CD4-positive, alpha-beta T cell (primary cell): ENCODE measurements at regions not wholly inside any gene's neighbourhood (a gene's known extent, or its start where the extent isn't known, plus 50 kb on each side); places are given as distances from the start of the nearest gene placed in this dataset.

ENCODE experiments used
- ATAC-seq: fragments of 200-7000 bp; cut with Tn5 transposase; one replicate; pipeline ENCODE4 v1.10.0; 2022; ENCODE audit warnings: mild to moderate bottlenecking; ENCODE audit not compliant: poor library complexity
- CTCF ChIA-PET: fragments of 350-600 bp; sonication (Branson Sonifier 250); formaldehyde crosslinking; loops from one replicate; lab custom pipeline; 2021; ENCODE audit warnings: antibody characterized with exemption, inconsistent platforms; lab: Charles Lee
- POLR2A ChIA-PET: fragments of 350-600 bp; sonication (Branson Sonifier 250); formaldehyde crosslinking; loops from one replicate; lab custom pipeline; 2021; ENCODE audit warnings: antibody characterized with exemption, inconsistent platforms; lab: Charles Lee
- DNase-seq, 14 experiments: peaks; one replicate each; pipeline ENCODE4 v3.0.0-alpha.2; 2013 to 2020; ENCODE audit warnings: mixed read lengths in 2 of 14
- H3K27ac ChIP-seq, 2 donors: one replicate each; pipeline versions ENCODE4 v1.5.1 to v1.7.0; 2013; ENCODE audit warnings: low read length in 2 of 2, low read depth in 1 of 2, mild to moderate bottlenecking in 1 of 2
- H3K27me3 ChIP-seq, 2 experiments: 1 replicate in 1 of 2; 2 replicates in 1 of 2; pipeline versions ENCODE4 v1.6.1 to v1.7.0; 2013; ENCODE audit warnings: low read length in 2 of 2, control low read depth in 1 of 2, mild to moderate bottlenecking in 1 of 2, moderate library complexity in 1 of 2; ENCODE audit not compliant: insufficient read depth in 2 of 2, control insufficient read depth in 1 of 2
- H3K36me3 ChIP-seq: one replicate; pipeline ENCODE4 v1.6.1; 2013; ENCODE audit warnings: low read length, control low read depth; ENCODE audit not compliant: insufficient read depth
- H3K4me1 ChIP-seq: one replicate; pipeline ENCODE4 v1.6.1; 2013; ENCODE audit warnings: low read length, control low read depth; ENCODE audit not compliant: insufficient read depth
- H3K4me3 ChIP-seq: one replicate; pipeline ENCODE4 v1.5.1; 2013; ENCODE audit warnings: mild to moderate bottlenecking, low read length, moderate library complexity
- H3K9me3 ChIP-seq, 2 experiments: 1 replicate in 1 of 2; 2 replicates in 1 of 2; pipeline versions ENCODE4 v1.6.1 to v1.7.0; 2013; ENCODE audit warnings: low read length in 2 of 2, mild to moderate bottlenecking in 2 of 2, control low read depth in 1 of 2, moderate library complexity in 1 of 2; ENCODE audit not compliant: control insufficient read depth in 1 of 2, insufficient read depth in 1 of 2
- H3K27ac Mint-ChIP-seq: one replicate; pipeline ENCODE4 v1.8.0; 2020; ENCODE audit warnings: mixed read lengths
- H3K27me3 Mint-ChIP-seq: one replicate; pipeline ENCODE4 v1.8.0; 2021; ENCODE audit warnings: mixed read lengths
- H3K36me3 Mint-ChIP-seq: one replicate; pipeline ENCODE4 v1.8.0; 2021; ENCODE audit warnings: low read depth, mixed read lengths
- H3K4me1 Mint-ChIP-seq: one replicate; pipeline ENCODE4 v1.8.0; 2021; ENCODE audit warnings: low read depth, mixed read lengths
- H3K4me3 Mint-ChIP-seq: one replicate; pipeline ENCODE4 v1.8.0; 2020; ENCODE audit warnings: mild to moderate bottlenecking, mixed read lengths
- H3K9me3 Mint-ChIP-seq: one replicate; pipeline ENCODE4 v1.8.0; 2020; ENCODE audit warnings: mixed read lengths
- intact Hi-C, 2 experiments: fragments of 100-400 bp; cut with DNase I in 1 of 2; cut with micrococcal nuclease in 1 of 2; formaldehyde crosslinking; loops; one replicate each; pipeline versions ENCODE4 v1.15.1 to v1.9.0; 2023 to 2025; cut with DNase I, micrococcal nuclease
- TF ChIP-seq, protein P1 (sequence below): fragments of 200-600 bp; IDR thresholded peaks from one replicate; pipeline ENCODE4 v1.8.0; 2022; ENCODE audit warnings: antibody characterized with exemption, mild to moderate bottlenecking

DNA sequence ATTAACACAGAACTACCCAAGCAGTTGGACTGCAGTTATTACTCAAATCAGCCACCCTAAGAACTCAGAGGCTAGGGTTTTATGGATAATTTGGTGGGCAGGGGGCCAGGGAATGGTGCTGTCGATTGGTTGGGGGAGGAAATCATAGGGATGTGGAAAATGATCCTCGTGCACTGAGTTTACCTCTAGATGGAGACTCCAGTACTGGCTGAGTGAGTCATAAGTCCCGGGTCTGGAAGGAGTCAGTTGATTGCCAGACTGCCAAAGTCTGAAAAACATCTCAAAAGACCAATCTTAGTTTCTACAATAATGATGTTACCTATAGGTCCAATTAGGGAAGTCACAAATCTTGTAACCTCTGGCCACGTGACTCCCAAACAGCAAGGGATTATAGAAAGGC, 257.5 kb upstream of the PRMT6 start:
- H3K27ac ChIP-seq: no peak overlapping the region
- peaks cover 0 to 4% of the 10 kb centered on the region in 2 experiments for H3K9me3 ChIP-seq
- Mint-ChIP-seq H3K9me3 (peaks cover 5% of the 10 kb centered on the region), H3K36me3 (no peaks in the 10 kb centered on the region), H3K4me1 (no peaks in the 10 kb centered on the region), H3K4me3 (no peak overlapping the region), H3K27me3 (no peaks in the 10 kb centered on the region), H3K27ac (no peak overlapping the region)
- intact Hi-C loops: no loop called here
- ChIA-PET POLR2A (no interaction called here), CTCF (no interaction called here)
- DNase-seq (no peak), ATAC-seq (no peak)
- H3K4me3 ChIP-seq: no peak overlapping the region
- no peaks in the 10 kb centered on the region for H3K36me3 ChIP-seq
- H3K4me1 ChIP-seq: no peaks in the 10 kb centered on the region
- TF ChIP-seq, protein P1, sequence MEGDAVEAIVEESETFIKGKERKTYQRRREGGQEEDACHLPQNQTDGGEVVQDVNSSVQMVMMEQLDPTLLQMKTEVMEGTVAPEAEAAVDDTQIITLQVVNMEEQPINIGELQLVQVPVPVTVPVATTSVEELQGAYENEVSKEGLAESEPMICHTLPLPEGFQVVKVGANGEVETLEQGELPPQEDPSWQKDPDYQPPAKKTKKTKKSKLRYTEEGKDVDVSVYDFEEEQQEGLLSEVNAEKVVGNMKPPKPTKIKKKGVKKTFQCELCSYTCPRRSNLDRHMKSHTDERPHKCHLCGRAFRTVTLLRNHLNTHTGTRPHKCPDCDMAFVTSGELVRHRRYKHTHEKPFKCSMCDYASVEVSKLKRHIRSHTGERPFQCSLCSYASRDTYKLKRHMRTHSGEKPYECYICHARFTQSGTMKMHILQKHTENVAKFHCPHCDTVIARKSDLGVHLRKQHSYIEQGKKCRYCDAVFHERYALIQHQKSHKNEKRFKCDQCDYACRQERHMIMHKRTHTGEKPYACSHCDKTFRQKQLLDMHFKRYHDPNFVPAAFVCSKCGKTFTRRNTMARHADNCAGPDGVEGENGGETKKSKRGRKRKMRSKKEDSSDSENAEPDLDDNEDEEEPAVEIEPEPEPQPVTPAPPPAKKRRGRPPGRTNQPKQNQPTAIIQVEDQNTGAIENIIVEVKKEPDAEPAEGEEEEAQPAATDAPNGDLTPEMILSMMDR: no peak
- H3K27me3 ChIP-seq: no peaks in the 10 kb centered on the region

DNA sequence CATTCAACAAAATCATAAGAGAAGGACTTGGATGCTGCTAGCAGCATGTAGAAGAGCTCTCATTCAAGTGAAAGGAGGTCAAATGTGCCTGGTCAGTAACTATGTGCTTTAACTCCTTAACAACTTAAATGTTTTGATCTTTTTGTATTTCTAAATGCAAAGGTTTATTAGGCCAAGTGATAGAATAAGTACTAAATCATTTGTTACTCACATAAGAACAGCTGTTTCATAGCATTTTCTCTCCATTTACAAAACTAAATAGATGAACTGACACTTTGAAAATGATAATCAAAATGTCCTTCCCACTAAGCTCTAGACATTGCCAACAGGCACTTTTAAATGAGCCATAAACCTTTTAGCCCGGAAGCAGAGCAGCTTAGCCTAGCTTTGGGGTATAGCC, 254.3 kb upstream of the PRMT6 start:
- H3K4me1 ChIP-seq: no peaks in the 10 kb centered on the region
- no peaks in the 10 kb centered on the region for H3K27me3 Mint-ChIP-seq
- peaks cover 3% of the 10 kb centered on the region for H3K9me3 Mint-ChIP-seq
- H3K27me3 ChIP-seq: no peaks in the 10 kb centered on the region
- TF ChIP-seq, protein P1: no peak
- H3K36me3 ChIP-seq: no peaks in the 10 kb centered on the region
- no peak overlapping the region for H3K27ac Mint-ChIP-seq
- no peak overlapping the region for H3K4me3 ChIP-seq
- H3K9me3 ChIP-seq: peaks cover 0 to 2% of the 10 kb centered on the region in 2 experiments
- no peaks in the 10 kb centered on the region for H3K4me1 Mint-ChIP-seq
- H3K27ac ChIP-seq: no peak overlapping the region
- CTCF ChIA-PET: no interaction called here
- H3K36me3 Mint-ChIP-seq: no peaks in the 10 kb centered on the region
- no peak overlapping the region for H3K4me3 Mint-ChIP-seq
- DNase-seq (no peak), ATAC-seq (no peak)
- intact Hi-C loops: no loop called here
- POLR2A ChIA-PET: no interaction called here

DNA sequence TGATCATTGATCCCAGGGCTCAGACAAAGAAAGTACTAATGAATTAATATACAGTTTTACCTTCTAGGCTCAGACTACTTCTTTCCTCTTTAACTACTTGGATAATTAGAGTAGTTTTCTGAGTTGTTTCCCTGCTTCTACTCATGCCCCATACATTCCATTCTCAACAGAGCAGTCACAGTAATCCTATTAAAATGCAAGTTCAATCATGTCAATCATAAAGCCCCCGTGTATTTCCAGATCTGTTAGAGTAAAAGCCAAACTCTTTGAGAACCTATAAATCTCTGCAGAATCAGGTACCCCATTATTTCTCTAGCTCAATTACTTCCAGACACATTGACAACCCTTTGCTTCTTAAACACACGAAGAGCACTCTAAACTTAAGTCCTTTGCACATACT, 242.1 kb upstream of the PRMT6 start:
- Mint-ChIP-seq H3K36me3 (no peaks in the 10 kb centered on the region), H3K4me1 (no peaks in the 10 kb centered on the region), H3K27me3 (no peaks in the 10 kb centered on the region), H3K27ac (no peak overlapping the region), H3K4me3 (no peak overlapping the region), H3K9me3 (peaks cover 15% of the 10 kb centered on the region)
- H3K9me3 ChIP-seq: no peaks in the 10 kb centered on the region
- H3K4me1 ChIP-seq: no peaks in the 10 kb centered on the region
- TF ChIP-seq, protein P1: no peak
- no peak overlapping the region for H3K27ac ChIP-seq
- no peaks in the 10 kb centered on the region for H3K27me3 ChIP-seq
- ATAC-seq (no peak), DNase-seq (no peak)
- intact Hi-C loops: no loop called here
- no peak overlapping the region for H3K4me3 ChIP-seq
- ChIA-PET CTCF (no interaction called here), POLR2A (no interaction called here)
- H3K36me3 ChIP-seq: no peaks in the 10 kb centered on the region
